GM12878 (cell line): ENCODE measurements at regions not wholly inside any gene's neighbourhood (a gene's known extent, or its start where the extent isn't known, plus 50 kb on each side); places are given as distances from the start of the nearest gene placed in this dataset.

Experiments used
- ATAC-seq: fragments of 200-7000 bp; cut with Tn5 transposase; 3 replicates; pipeline ENCODE4 v1.9.1; 2020; ENCODE audit warnings: mild to moderate bottlenecking, moderate library complexity
- BruUV-seq: library from RNA; stranded (reverse); fragments of 400-500 nt; replicated peaks from 2 replicates; lab custom pipeline; 2021; lab: Mats Ljungman, UMichigan
- CTCF ChIA-PET: fragments of 300-600 bp; sonication (Branson Sonifier 250); formaldehyde crosslinking; extraction: SDS; loops from one replicate; lab custom pipeline; 2021; ENCODE audit warnings: inconsistent platforms; lab: Yijun Ruan, JAX
- POLR2A ChIA-PET: fragments of 350-600 bp; formaldehyde crosslinking; extraction: SDS; loops from one replicate; lab custom pipeline; 2021; ENCODE audit warnings: inconsistent platforms; lab: Charles Lee
- RAD21 ChIA-PET: fragments of 300-600 bp; sonication (Branson Sonifier 250); formaldehyde crosslinking; loops from one replicate; lab custom pipeline; 2023; ENCODE audit warnings: antibody characterized with exemption; ENCODE audit not compliant: unreplicated experiment; lab: Charles Lee
- SMC1A ChIA-PET: fragments of 300-600 bp; sonication (Branson Sonifier 250); formaldehyde crosslinking; loops from one replicate; lab custom pipeline; 2023; ENCODE audit not compliant: unreplicated experiment, uncharacterized antibody; lab: Charles Lee
- DNase-seq: peaks from one replicate; pipeline ENCODE4 v3.0.0-alpha.2; 2011; ENCODE audit warnings: low read depth, low spot score
- FAIRE-seq: peaks from 3 replicates; lab custom pipeline; 2011; peaks lifted over from hg19 to GRCh38; lab: Jason Lieb, UNC
- H2AFZ ChIP-seq: 2 replicates; pipeline ENCODE4 v1.6.0; 2011; ENCODE audit warnings: low read depth, low read length, control low read depth; ENCODE audit not compliant: control insufficient read depth
- H3K27ac ChIP-seq: 2 replicates; pipeline ENCODE4 v1.5.1; 2011; ENCODE audit warnings: control low read depth; ENCODE audit not compliant: control insufficient read depth, insufficient read depth
- H3K27me3 ChIP-seq, 2 experiments: replicated peaks in 1 of 2; 2 replicates each; pipeline versions ENCODE4 v1.6.0 to v1.6.1; 2011; ENCODE audit warnings: low read length in 1 of 2; ENCODE audit not compliant: control insufficient read depth in 2 of 2, insufficient read depth in 2 of 2
- H3K36me3 ChIP-seq, 2 experiments: 2 replicates each; pipeline ENCODE4 v1.5.1; 2011; ENCODE audit warnings: low read length in 1 of 2; ENCODE audit not compliant: control insufficient read depth in 2 of 2, insufficient read depth in 2 of 2
- H3K4me1 ChIP-seq: 2 replicates; pipeline ENCODE4 v1.6.1; 2011; ENCODE audit warnings: mild to moderate bottlenecking, low read length, moderate library complexity, mixed read lengths; ENCODE audit not compliant: control insufficient read depth, insufficient read depth
- H3K4me2 ChIP-seq: 2 replicates; pipeline ENCODE4 v1.6.0; 2011; ENCODE audit warnings: control low read depth; ENCODE audit not compliant: control insufficient read depth, insufficient read depth
- H3K4me3 ChIP-seq: fragments of 200-600 bp; sonication (generic); 2 replicates; pipeline ENCODE4 v1.5.1; 2016
- H3K79me2 ChIP-seq: 2 replicates; pipeline ENCODE4 v1.6.0; 2011; ENCODE audit warnings: low read length; ENCODE audit not compliant: control insufficient read depth, insufficient read depth
- H3K9ac ChIP-seq: 2 replicates; pipeline ENCODE4 v1.8.0; 2011; ENCODE audit warnings: low read length, control low read depth, mixed read lengths; ENCODE audit not compliant: control insufficient read depth, insufficient read depth
- H3K9me3 ChIP-seq: replicated peaks from 3 replicates; pipeline ENCODE4 v1.5.1; 2011; ENCODE audit warnings: mild to moderate bottlenecking, low read length; ENCODE audit not compliant: control insufficient read depth, insufficient read depth
- H4K20me1 ChIP-seq: 2 replicates; pipeline ENCODE4 v1.6.0; 2011; ENCODE audit not compliant: control insufficient read depth, insufficient read depth
- BCLAF1 ChIP-seq: fragments of 450-650 bp; IDR thresholded peaks from 2 replicates; pipeline ENCODE4 v1.6.1; 2017; ENCODE audit warnings: antibody characterized with exemption, mild to moderate bottlenecking, moderate library complexity
- CEBPB ChIP-seq, 2 experiments: fragments of 150-350 bp in 1 of 2; IDR thresholded peaks; 2 replicates each; pipeline ENCODE4 v1.6.1; 2012 to 2014; ENCODE audit warnings: low read depth in 2 of 2, low read length in 2 of 2, borderline replicate concordance in 1 of 2, inconsistent platforms in 1 of 2
- CHD2 ChIP-seq: IDR thresholded peaks from 2 replicates; pipeline ENCODE4 v1.6.1; 2011; ENCODE audit warnings: low read depth, low read length, improper control_type of control experiment, borderline replicate concordance
- E2F4 ChIP-seq: IDR thresholded peaks from 2 replicates; pipeline ENCODE4 v1.6.1; 2012; ENCODE audit warnings: low read depth, low read length, improper control_type of control experiment
- GATAD2B ChIP-seq: fragments of 450-650 bp; conservative IDR thresholded peaks from 2 replicates; pipeline ENCODE4 v1.6.1; 2017; ENCODE audit warnings: low read depth, mild to moderate bottlenecking, moderate library complexity
- MXI1 ChIP-seq: fragments of 150-350 bp; IDR thresholded peaks from 2 replicates; pipeline ENCODE4 v1.6.1; 2011; ENCODE audit warnings: low read depth, mild to moderate bottlenecking, inconsistent platforms, low read length, improper control_type of control experiment
- SIX5 ChIP-seq: IDR thresholded peaks from 2 replicates; pipeline ENCODE4 v1.6.1; 2011; ENCODE audit warnings: mild to moderate bottlenecking, low read depth, low read length, moderate library complexity; ENCODE audit not compliant: severe bottlenecking
- SMC3 ChIP-seq: IDR thresholded peaks from 2 replicates; pipeline ENCODE4 v1.6.1; 2011; ENCODE audit warnings: low read length, improper control_type of control experiment, borderline replicate concordance
- SUPT20H ChIP-seq: IDR thresholded peaks from 2 replicates; pipeline ENCODE4 v1.6.1; 2011; ENCODE audit warnings: low read depth, mild to moderate bottlenecking, low read length, moderate library complexity, borderline replicate concordance; ENCODE audit not compliant: control insufficient read depth
- TAF1 ChIP-seq: IDR thresholded peaks from 2 replicates; pipeline ENCODE4 v1.6.1; 2011; ENCODE audit warnings: mild to moderate bottlenecking, low read depth, low read length, borderline replicate concordance
- TCF7 ChIP-seq: IDR thresholded peaks from 2 replicates; pipeline ENCODE4 v1.6.1; 2014; ENCODE audit warnings: antibody characterized with exemption, borderline replicate concordance
- USF2 ChIP-seq: IDR thresholded peaks from 2 replicates; pipeline ENCODE4 v1.6.1; 2011; ENCODE audit warnings: low read depth, low read length, improper control_type of control experiment, borderline replicate concordance
- WGBS: methylation state at CpG from one replicate; pipeline ENCODE4 v1.1.6; 2016; ENCODE audit warnings: low lambda C conversion rate; ENCODE audit not compliant: insufficient replicate concordance, insufficient coverage; ENCODE audit errors: missing lambda C conversion rate; 5-methylcytosine and 5-hydroxymethylcytosine counted together
- in situ Hi-C: fragments of 300-500 bp; cut with MboI; formaldehyde crosslinking; loops from 9 replicates; pipeline ENCODE4 v1.14.3; 2018; ENCODE audit warnings: mixed read lengths
- intact Hi-C: fragments of 100-400 bp; cut with micrococcal nuclease; formaldehyde crosslinking; loops from one replicate; pipeline ENCODE4 v1.14.2; 2022; ENCODE audit not compliant: unreplicated experiment
- TF ChIP-seq, protein P1 (sequence below): fragments of 450-650 bp; IDR thresholded peaks from 2 replicates; pipeline ENCODE4 v1.6.1; 2017; ENCODE audit warnings: borderline replicate concordance

DNA sequence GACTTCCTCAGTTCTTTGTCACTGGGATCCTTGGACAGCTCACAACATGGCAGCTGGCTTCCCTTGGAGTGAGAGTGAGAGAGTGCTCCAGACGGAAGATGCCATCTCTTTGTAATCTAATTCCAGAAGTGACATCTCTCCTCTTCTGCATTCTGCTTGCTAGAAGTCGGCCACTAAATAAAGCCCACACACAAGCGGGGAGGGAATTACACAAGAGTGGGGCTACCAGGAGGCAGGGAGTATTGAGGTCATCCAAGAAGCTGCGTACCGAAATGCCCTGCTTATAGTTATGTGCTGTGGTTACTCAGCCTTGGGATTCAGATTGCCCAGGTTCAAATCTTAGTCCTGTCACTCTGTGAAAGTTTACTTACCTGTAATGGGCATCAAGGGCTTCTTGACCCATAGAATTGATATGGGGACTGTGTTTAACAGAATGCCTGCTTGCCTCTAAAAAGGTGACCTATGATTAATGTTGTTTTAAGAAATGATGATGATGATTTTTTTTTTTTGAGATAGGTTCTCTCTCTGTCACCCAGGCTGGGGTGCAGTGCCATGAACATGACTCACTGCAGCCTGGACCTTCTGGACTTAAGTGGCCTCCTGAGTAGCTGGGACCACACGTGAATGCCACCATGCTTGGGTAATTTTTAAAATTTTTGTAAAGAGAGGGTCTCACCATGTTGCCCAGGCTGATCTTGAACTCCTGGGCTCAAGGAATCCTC lies 120.9 kb upstream of the HS3ST2 start:
- RAD21 ChIA-PET, result no interaction called here
- H3K79me2 ChIP-seq, result no peaks in the 10 kb centered on the region
- H3K4me2 ChIP-seq, result no peak overlapping the region
- no peak for ATAC-seq
- SMC1A ChIA-PET, result interaction anchor here (1.4 kb wide), 1 partner anchor 10 kb away, joined by 3 read pairs; no protein-coding TSS in a partner anchor
- POLR2A ChIA-PET, result no interaction called here
- H4K20me1 ChIP-seq, result no peaks in the 10 kb centered on the region
- CTCF ChIA-PET, result no interaction called here
- intact Hi-C loops, result no loop called here
- H3K9ac ChIP-seq, result no peak overlapping the region
- no peak for DNase-seq
- H3K9me3 ChIP-seq, result no peaks in the 10 kb centered on the region
- no TSS peak for BruUV-seq
- H3K27me3 ChIP-seq, result peaks cover 1 to 4% of the 10 kb centered on the region in 2 experiments; a peak in 1 of 4 replicates
- H3K4me3 ChIP-seq, result no peak overlapping the region
- no peak for TF ChIP-seq BCLAF1
- no peak for TF ChIP-seq TAF1
- no peak for TF ChIP-seq CHD2
- TF ChIP-seq GATAD2B, result no peak
- TF ChIP-seq SIX5, result no peak
- no peak for TF ChIP-seq MXI1
- TF ChIP-seq SMC3, result no peak
- TF ChIP-seq, protein P1, sequence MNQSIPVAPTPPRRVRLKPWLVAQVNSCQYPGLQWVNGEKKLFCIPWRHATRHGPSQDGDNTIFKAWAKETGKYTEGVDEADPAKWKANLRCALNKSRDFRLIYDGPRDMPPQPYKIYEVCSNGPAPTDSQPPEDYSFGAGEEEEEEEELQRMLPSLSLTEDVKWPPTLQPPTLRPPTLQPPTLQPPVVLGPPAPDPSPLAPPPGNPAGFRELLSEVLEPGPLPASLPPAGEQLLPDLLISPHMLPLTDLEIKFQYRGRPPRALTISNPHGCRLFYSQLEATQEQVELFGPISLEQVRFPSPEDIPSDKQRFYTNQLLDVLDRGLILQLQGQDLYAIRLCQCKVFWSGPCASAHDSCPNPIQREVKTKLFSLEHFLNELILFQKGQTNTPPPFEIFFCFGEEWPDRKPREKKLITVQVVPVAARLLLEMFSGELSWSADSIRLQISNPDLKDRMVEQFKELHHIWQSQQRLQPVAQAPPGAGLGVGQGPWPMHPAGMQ, result no peak
- no peak for TF ChIP-seq SUPT20H
- no peak for TF ChIP-seq TCF7
- no peak for TF ChIP-seq E2F4
- no peak for TF ChIP-seq USF2
- TF ChIP-seq CEBPB (IDR thresholded peaks at IDR 0.05; ENCODE audit: borderline replicate concordance in 1 of 2, low read depth in 2 of 2, low read length in 2 of 2), result no peak
- H3K36me3 ChIP-seq, result no peaks in the 10 kb centered on the region
- 53% methylated on average over 6 of the region's 6 CpGs for WGBS
- FAIRE-seq, result no peak
- no peaks in the 10 kb centered on the region for H3K4me1 ChIP-seq
- in situ Hi-C loops, result loop anchor here (10.0 kb wide), 1 partner anchor 1368 kb away; no protein-coding TSS in a partner anchor
- H3K27ac ChIP-seq, result no peak overlapping the region
- no peak overlapping the region for H2AFZ ChIP-seq
